Left renal cortex interstitium (tissue), 4 donors: ENCODE measurements at regions not wholly inside any gene's neighbourhood (a gene's known extent, or its start where the extent isn't known, plus 50 kb on each side); places are given as distances from the start of the nearest gene placed in this dataset.
"Not testable (repeated sequence)": the region's sequence is repeated elsewhere in the genome, so short reads cannot be mapped to it uniquely, and the experiment has no call there.

Experiments used
- DNase-seq, 4 donors: peaks; one replicate each; pipeline ENCODE4 v3.0.0-alpha.2; 2013; ENCODE audit warnings: low read depth in 4 of 4, low spot score in 2 of 4, missing footprints in 1 of 4

DNA sequence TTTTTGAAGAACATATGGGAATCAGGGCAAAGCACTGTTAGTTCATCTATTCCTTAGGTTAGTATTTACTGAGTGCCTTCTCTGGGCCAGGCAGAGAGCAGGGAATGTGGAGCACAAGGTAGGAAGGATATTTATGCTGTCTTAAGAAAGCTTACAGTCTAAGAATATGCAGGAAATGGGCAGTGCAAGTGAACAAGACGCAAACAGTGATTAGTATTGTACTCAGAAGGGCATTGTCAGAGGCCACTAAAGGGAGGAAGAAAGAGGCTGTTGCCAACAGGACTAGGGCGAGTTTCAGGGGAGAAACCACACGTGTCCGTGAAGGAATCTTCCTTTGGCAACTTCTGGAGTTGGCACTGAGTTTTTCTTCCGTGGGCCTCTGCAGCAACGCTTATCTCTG lies 552.8 kb upstream of the COBL start:
- no peak for DNase-seq

DNA sequence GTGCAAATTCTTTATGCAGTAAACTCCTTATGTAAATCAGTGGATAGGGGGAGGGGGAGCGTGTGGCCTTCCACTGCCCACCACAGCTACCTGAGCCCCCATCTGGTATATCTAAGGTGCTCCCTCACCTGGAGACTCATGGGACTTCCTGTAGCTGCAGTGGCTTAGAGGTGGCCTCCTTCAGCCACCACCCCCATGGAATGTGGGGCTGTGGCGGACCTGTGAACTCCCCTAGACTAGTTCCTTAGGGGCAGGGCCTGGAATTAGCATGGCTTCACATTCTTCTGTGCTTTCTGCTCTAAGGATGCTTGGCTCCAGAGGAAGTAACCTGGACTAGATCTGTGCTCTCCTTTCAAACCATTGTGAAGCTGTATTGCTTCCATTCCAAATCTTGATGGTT lies 550.5 kb upstream of the COBL start:
- DNase-seq = no peak

DNA sequence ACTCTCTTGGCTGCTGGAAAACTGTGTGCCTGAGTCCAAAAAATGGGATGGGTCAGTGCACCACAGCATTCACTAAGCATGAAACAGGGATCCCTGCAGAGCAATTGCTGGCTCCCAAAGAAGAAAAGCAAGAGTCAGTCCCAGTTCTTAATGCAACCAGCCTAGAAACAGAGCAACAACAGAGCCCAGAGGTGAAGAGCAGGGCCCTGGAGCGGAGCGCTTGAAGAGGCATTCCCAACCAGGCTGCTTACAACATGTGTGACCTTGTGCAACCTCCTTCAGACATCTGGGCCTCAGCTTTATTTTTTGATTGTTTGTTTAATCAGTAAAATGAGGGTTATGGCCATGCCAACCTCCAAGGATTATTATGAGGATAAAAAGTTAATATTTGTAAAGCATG lies 543.7 kb upstream of the COBL start:
- no peak for DNase-seq

DNA sequence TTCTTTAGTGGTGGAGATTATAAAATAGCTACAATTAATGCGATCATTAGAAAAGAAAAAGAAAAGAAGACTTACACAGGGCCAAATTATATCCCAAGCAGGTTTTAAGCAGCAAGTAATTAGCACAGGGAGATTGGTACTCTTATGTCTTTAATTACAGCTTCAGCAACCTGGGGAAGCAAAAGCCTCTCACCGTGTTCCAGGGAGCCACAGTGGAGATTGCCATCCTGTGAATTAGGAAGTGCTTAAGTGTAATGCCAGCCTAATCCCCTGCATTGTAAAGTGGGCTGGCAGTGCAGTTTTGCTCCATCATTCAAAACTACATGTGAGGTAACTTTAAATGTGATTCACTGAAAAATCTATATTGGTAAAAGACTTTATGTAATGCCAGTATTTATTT lies 533.5 kb upstream of the COBL start:
- no peak for DNase-seq

DNA sequence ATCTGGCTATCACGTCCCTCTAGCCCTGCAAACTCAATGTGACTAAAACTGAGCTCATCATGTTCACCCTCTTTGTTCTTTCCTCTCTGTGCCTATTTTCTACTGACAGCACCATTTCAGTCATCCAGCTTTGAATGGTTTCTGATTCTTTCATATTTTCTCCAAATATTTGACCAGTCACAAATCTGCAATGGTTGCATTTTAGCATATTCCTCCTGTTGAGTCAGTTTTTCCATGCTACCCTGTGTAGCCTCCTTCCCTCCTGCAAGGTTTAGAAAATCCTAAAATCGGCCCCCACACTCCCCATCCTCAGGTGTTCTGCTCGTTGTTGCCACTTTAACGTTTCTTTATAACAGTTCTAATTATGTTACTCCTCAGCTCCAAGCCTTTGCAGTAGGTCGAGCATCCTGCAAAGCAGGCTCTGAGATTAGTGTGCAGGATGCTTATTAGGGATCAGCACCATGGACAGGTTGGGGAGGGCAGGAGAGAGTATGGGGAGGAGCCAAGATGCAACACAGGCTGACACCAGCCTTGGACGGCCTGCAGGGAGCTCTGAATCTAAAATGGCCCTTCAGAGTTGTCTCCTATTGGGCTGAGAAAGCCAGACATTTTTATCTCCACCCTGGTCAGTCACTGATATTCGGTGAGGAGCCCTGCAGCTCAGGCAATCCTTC lies 531.0 kb upstream of the COBL start:
- DNase-seq = no peak

DNA sequence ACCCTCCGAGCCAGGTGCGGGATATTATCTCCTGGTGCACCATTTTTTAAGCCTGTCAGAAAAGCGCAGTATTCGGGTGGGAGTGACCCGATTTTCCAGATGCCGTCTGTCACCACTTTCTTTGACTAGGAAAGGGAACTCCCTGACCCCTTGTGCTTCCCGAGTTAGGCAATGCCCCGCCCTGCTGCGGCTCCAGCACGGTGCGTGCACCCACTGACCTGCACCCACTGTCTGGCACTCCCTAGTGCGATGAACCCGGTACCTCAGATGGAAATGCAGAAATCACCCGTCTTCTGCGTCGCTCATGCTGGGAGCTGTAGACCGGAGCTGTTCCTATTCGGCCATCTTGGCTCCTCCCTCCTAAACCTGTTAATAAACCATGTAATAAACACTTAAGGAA lies 522.5 kb upstream of the COBL start:
- DNase-seq = not testable (repeated sequence)

DNA sequence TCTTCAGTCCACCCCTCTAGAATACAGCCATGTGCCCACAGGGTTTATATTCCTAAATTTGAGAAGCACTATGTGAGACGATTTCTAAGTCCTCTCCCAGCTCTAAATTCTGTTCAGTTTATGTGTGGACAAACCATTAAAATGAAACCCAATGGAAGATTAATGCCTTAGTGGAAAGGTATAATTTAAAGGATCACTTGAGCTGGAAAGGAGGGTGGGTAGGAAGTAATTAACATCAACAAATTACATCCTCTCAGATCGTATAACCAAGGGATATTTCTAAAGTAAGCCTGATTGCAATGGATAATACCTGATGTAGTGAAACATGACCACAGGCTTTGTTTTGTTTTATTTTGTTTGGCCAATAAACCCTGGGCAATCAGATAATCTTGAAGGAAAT lies 511.0 kb upstream of the COBL start:
- DNase-seq = peak; percentile 22 to 60 (median 48)

DNA sequence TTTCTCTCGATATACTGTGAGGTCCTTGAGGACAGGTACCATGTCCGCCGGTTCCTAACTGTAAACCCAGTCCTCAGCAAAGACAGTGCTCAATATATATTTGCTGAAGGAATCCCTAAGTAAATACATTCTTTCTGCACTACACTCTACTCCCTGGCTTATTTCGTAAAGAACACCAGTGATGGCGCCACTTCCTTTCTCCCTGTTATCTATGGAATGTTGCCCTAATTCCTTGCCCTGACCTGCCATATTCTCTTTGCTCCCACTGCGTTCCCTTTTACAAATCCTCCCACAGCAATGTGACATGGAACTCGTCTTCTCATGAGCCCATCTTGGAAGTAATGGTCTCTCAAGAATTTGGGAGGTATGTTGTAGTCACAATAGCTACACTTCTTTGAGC lies 507.4 kb upstream of the COBL start:
- no peak for DNase-seq

DNA sequence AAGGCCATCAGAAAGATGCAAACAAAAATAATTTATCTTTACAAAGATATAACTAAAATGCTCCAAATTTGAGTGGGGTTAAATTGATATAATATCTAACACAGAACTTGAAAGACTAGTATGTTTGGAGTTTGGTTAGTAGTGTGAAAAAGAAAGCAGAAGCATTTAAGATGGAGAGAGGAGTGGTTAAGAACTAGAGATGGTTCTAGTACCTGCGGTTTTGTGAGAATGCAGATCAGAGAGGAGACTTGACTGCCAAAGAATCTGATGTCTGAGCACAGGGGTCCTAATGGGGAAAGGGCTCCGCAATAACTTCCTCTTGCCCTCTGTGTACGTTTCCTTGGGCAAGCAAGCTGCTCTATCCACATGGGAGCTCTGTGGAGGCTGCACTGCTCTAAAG lies 506.8 kb upstream of the COBL start:
- DNase-seq = no peak

DNA sequence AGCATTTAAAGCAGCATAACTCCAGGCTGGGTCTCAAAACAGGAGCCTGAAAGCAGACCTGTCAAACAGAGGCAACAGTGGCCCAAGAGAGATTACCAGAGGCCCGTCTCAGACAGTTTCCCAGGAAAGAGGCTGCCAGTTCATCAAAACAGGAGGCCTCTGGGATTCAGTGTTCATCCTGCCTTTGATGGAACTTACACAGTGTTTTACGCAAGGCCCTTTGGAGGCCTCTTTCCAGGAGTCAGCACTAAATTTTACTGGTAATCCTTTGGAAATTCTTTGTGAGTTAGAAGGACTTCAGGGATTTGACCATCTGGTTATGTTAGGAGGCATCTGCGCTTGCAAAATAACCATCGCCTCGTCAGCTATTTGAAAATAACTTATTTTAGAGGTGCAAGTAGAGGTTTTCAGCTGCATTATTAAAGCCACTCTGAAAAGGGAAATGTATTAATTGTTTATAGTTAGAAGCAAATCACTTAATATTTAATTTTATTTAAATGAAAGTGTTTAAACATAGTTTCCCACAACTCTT lies 501.2 kb upstream of the COBL start:
- no peak for DNase-seq

DNA sequence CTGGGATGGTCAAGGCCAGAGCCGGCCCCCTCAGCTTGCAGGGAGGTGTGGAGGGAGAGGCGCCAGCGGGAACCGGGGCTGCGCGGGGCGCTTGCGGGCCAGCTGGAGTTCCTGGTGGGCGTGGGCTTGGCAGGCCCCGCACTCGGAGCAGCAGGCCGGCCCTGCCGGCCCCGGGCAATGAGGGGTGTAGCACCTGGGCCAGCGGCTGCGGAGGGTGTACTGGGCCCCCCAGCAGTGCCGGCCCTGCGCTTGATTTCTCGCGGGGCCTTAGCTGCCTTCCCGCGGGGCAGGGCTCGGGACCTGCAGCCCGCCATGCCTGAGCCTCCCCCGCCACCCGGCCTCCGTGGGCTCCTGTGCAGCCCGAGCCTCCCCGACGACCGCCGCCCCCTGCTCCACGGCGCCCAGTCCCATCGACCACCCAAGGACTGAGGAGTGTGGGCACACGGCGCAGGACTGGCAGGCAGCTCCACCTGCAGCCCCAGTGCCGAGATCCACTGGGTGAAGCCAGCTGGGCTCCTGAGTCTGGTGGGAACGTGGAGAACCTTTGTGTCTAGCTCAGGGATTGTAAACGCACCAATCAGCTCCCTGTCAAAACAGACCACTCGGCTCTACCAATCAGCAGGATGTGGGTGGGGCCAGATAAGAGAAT lies 489.3 kb upstream of the COBL start:
- DNase-seq = not testable (repeated sequence)

DNA sequence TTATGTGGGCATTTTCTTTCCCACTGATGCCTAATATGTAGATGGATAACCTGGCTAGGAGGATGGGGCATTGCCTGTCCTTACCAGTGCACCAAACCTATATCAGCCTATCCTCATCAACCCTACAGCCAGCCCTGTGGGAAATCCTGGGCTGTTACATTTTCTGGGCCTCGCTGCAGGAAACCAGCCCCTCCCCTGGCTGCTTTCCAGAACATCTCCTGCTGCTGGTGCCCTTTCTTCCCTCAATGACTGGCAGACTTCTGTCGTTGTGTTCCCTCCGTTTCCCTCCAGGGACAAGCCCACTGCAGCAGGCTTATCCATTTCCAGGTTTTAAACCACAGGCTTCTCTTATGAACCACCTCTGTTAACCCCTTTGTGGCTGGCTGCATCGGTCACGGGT lies 486.1 kb upstream of the COBL start:
- no peak for DNase-seq

DNA sequence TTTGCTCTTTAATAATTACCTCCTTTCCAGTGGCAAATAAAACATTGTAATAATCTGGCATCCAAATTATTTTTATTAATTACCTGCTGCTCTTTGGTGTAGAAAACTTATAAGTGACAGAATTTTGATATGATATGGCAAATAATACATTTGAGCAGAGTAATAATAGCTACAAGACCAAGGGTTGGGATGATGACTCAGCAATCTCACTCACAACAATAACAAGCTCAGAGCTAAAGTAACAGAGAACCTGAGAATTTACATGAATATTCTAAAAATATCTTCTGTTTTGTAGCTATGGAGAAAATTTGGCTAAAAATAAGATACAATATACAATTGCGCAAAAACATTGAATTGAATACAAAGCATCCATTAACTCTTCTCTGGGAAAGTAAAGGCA lies 480.8 kb upstream of the COBL start:
- no peak for DNase-seq

DNA sequence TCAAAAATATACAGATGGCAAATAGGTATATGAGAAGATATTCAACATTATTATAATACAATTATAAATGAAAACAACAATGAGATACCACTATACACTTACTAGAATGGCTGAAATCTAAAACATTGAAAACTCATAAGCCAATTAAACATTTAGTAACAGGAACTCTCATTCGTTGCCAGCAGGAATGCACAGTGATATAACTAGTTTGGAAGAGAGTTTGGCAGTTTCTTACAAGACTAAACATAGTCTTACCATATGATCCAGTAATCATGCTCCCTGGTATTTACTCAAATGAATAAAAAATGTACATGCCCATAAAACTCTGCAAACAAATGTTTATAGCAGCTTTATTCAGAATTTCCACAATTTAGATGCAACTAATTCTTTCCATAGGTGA lies 476.2 kb upstream of the COBL start:
- DNase-seq = no peak

DNA sequence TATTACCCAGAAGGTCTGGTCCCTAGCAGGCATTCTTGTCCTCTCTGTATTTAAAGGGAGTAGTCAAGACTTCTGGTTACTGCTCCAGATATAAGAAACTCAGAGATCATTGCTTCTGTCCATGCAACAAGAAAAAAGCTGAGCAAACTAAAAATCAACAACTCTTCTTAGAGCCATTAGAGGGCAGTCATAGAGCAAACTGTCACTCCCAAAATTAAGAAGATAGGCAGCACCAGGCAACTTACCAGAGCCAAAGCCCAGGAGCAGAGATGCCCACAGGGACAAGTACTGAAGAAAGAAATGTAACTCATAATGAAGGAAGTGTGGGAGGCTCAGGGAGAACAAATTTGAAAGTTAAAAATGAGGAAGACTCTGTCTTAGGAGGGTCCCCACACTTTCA lies 472.9 kb upstream of the COBL start:
- DNase-seq = no peak

DNA sequence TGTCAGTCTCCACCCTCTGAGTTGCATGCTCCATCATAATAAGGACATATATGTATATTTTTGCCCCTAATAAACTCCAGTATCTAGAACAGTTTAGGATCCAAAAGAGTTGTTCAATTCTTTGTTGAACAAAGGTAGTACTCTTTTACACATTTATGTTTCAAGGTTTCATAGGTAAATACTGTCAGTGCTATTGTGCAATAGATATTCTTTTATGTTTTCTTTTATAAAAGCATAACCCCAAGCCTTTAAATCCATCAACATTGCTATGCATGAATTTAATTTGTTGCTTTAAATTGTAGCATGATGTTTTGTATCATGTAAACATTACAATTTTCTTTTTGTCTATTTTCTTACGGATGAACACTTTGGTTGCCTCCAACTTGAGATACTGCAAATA lies 469.7 kb upstream of the COBL start:
- no peak for DNase-seq

DNA sequence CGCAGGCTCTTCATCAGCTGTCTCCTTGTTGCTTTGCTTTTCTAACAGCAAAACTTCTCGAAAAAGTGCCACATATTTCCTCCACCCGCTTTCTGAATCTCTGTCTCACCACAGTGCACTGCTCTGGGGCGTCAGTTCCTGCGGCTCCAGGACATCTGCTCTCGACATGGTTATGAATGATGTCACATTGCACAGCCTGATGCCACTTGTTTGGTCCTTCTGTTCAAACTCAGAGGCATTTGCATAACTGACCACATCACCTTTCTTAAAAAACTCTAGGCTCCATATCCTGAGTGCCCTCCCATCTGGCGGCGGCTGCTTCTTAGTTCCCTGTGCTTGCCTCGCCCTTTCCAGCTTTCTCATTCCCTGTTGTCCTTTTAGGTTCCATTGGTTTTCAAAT lies 469.3 kb upstream of the COBL start:
- DNase-seq = no peak

DNA sequence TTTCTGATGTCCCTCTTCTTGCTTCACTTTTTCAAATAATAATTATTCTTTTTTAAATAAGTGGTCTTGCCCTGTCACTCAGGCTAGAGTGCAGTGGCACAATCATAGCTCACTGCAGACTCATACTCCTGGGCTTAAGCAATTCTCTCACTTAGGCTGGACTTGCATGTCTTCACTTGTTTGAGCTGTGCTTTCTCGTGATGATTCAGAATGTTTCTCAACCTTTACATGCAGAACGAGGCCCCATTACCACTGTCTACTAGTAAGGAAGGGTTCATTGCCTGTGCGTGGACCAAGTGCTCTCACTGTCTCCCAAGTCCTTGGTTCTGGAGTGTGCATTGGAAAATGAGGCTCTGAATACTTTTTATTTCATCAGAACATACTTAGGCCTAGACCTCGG lies 468.6 kb upstream of the COBL start:
- no peak for DNase-seq

DNA sequence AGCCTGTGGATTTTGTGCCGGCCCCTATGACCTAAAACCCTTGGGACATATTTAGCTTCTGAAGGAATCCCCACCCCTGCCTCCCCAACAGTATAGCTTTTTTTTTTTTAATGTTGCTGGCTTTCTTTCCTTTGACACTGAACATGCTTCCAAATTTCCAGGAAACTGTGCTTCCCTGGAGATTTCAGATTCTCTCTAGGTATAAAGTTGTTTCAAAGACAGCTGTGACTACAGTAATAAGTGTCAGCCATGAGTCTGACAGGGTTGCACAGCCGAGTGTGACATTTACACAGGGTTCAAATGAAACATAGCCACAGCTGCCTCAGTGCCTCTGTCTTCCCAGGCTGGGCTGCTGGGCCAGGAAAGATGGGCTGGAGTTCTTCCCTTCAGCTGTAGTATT lies 466.6 kb upstream of the COBL start:
- DNase-seq = no peak

DNA sequence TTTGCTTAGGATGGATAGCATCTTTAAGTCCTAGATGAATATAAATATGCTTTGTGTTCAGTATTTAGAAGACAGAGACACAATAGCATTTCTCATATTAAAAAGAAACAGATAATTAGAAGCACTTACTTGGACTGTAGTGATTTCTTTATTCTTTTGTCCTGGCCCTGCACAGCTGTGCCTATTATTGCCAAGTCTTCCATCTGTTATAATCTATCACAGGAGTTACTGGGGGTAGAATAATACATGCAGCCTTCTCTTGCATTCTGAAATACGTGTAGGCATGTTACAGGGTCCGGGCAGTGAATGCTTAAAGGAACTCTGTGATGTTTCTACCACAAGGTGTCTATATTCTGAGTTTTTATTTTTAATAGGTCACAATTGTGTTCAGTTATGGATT lies 461.5 kb upstream of the COBL start:
- no peak for DNase-seq

DNA sequence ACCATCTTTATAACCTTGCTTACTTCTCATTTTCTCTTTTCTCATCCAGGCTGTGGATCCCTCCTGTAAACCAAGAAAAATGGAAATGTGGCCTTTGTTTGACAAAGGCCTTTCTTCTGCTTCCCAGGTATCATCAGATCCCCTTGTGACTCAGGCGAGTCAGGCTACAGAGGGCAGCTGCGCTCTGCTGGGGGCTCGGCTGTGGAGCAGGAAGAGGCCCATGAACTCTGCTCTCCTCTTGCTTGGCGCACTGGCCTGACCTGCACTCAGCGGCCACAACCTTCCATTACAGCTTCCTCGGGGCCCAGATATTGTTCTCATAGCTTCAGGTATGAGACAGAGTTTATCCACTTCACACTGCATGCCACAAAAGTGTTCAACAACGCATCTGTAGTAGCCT lies 457.6 kb upstream of the COBL start:
- no peak for DNase-seq

DNA sequence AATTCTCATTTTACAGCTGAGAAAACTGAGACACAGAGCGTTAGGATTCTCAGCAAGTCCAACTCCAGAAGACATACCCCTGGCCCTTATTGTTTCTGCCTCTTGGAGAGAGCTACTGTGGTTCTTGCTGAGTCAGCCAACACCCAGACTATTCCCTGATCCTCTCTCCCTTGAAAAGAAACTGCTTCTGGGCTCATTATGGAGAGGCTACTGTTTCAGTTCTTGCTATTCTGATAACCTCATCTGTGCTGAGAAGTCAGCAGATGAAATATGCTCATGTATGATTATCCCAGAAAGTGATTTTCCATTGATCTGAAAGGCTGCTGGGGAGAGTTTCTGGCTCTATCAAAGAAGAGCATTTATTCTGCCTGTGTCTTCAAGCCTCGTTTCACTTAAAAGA lies 455.6 kb upstream of the COBL start:
- DNase-seq = no peak

DNA sequence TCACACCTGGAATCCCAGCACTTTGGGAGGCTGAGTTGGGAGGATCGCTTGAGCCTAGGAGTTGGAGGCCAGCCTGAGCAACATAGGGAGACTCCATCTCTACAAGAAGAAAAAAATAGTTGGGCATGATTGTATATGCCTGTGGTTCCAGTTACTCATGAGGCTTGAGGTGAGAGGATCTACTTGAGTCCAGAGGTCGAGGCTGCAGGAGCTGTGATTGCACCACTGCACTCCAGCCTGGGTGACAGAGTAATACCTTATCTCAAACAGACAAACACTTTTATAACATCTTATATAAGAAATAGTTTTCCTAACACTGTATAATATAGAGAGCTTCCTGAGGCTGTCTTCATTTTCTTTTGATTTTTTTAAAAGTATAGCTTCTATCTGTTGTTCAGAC lies 448.4 kb upstream of the COBL start:
- DNase-seq = no peak
